ENCODE measurements at regions not wholly inside any gene's neighbourhood (a gene's known extent, or its start where the extent isn't known, plus 50 kb on each side); places are given as distances from the start of the nearest gene placed in this dataset.

GRCh38 chr1:60350531-60350930 lies 277.0 kb upstream of the C1orf87 start:
- DNase-seq (ENCODE audit: low read depth), result no peak
- H3K4me3 ChIP-seq (ENCODE audit: low read depth, low read length), result no peak overlapping the region
- no peaks in the 10 kb centered on the region for H3K27me3 ChIP-seq (ENCODE audit: control insufficient read depth, insufficient read depth, low read length)
- H3K36me3 ChIP-seq (ENCODE audit: control insufficient read depth, insufficient read depth, low read length), result no peaks in the 10 kb centered on the region
- no peak for TF ChIP-seq CTCF (IDR thresholded peaks at IDR 0.05; ENCODE audit: insufficient read depth, low read length, poor library complexity, severe bottlenecking)

- Histone ChIP-seq H3K27me3 (ENCODE audit: control insufficient read depth, insufficient read depth, low read length) (no peaks in the 10 kb centered on the region), H3K4me3 (ENCODE audit: low read depth, low read length) (no peak overlapping the region), H3K36me3 (ENCODE audit: control insufficient read depth, insufficient read depth, low read length) (no peaks in the 10 kb centered on the region)
- TF ChIP-seq CTCF (IDR thresholded peaks at IDR 0.05; ENCODE audit: insufficient read depth, low read length, poor library complexity, severe bottlenecking), result no peak
- no peak for DNase-seq (ENCODE audit: low read depth)
These were observed 275.3 kb upstream of the C1orf87 start for GRCh38 chr1:60348884-60349283.

GRCh38 chr1:60345621-60346020 lies 272.1 kb upstream of the C1orf87 start:
- H3K36me3 ChIP-seq (ENCODE audit: control insufficient read depth, insufficient read depth, low read length), result no peaks in the 10 kb centered on the region
- no peaks in the 10 kb centered on the region for H3K27me3 ChIP-seq (ENCODE audit: control insufficient read depth, insufficient read depth, low read length)
- DNase-seq (ENCODE audit: low read depth), result no peak
- H3K4me3 ChIP-seq (ENCODE audit: low read depth, low read length), result no peak overlapping the region
- TF ChIP-seq CTCF (IDR thresholded peaks at IDR 0.05; ENCODE audit: insufficient read depth, low read length, poor library complexity, severe bottlenecking), result no peak

- Histone ChIP-seq H3K27me3 (ENCODE audit: control insufficient read depth, insufficient read depth, low read length) (no peaks in the 10 kb centered on the region), H3K4me3 (ENCODE audit: low read depth, low read length) (no peak overlapping the region), H3K36me3 (ENCODE audit: control insufficient read depth, insufficient read depth, low read length) (no peaks in the 10 kb centered on the region)
- TF ChIP-seq CTCF (IDR thresholded peaks at IDR 0.05; ENCODE audit: insufficient read depth, low read length, poor library complexity, severe bottlenecking), result no peak
- DNase-seq (ENCODE audit: low read depth), result no peak
These were observed 271.5 kb upstream of the C1orf87 start for GRCh38 chr1:60345049-60345448.

GRCh38 chr1:60343736-60344135 lies 270.2 kb upstream of the C1orf87 start:
- Histone ChIP-seq H3K4me3 (ENCODE audit: low read depth, low read length) (no peak overlapping the region), H3K27me3 (ENCODE audit: control insufficient read depth, insufficient read depth, low read length) (no peaks in the 10 kb centered on the region), H3K36me3 (ENCODE audit: control insufficient read depth, insufficient read depth, low read length) (no peaks in the 10 kb centered on the region)
- DNase-seq (ENCODE audit: low read depth), result no peak
- TF ChIP-seq CTCF (IDR thresholded peaks at IDR 0.05; ENCODE audit: insufficient read depth, low read length, poor library complexity, severe bottlenecking), result no peak

- Histone ChIP-seq H3K36me3 (ENCODE audit: control insufficient read depth, insufficient read depth, low read length) (no peaks in the 10 kb centered on the region), H3K27me3 (ENCODE audit: control insufficient read depth, insufficient read depth, low read length) (no peaks in the 10 kb centered on the region), H3K4me3 (ENCODE audit: low read depth, low read length) (no peak overlapping the region)
- no peak for TF ChIP-seq CTCF (IDR thresholded peaks at IDR 0.05; ENCODE audit: insufficient read depth, low read length, poor library complexity, severe bottlenecking)
- no peak for DNase-seq (ENCODE audit: low read depth)
These were observed 269.0 kb upstream of the C1orf87 start for GRCh38 chr1:60342569-60342968.

All from kidney epithelial cell (primary cell).